Dermis blood vessel endothelial cell (primary cell): ENCODE measurements at regions not wholly inside any gene's neighbourhood (a gene's known extent, or its start where the extent isn't known, plus 50 kb on each side); places are given as distances from the start of the nearest gene placed in this dataset.

ENCODE experiments used
- DNase-seq: peaks from one replicate; pipeline ENCODE4 v3.0.0; 2010

GRCh38 chr10:78850644-78851435 is 217.9 kb upstream of the ZMIZ1 start:
- no peak for DNase-seq

GRCh38 chr10:78851647-78852046 is 217.1 kb upstream of the ZMIZ1 start:
- no peak for DNase-seq

- DNase-seq, result peak; percentile 49
Measured at GRCh38 chr10:78852466-78853240, 216.1 kb upstream of the ZMIZ1 start.

- DNase-seq, result no peak
Measured at GRCh38 chr10:78853864-78854263, 214.9 kb upstream of the ZMIZ1 start.

GRCh38 chr10:78856421-78856820 is 212.3 kb upstream of the ZMIZ1 start:
- no peak for DNase-seq

GRCh38 chr10:78857193-78857592 is 211.6 kb upstream of the ZMIZ1 start:
- no peak for DNase-seq

GRCh38 chr10:78859266-78859665 is 209.5 kb upstream of the ZMIZ1 start:
- no peak for DNase-seq

GRCh38 chr10:78859769-78860168 is 209.0 kb upstream of the ZMIZ1 start:
- no peak for DNase-seq

GRCh38 chr10:78860260-78860914 is 208.4 kb upstream of the ZMIZ1 start:
- no peak for DNase-seq

- no peak for DNase-seq
Measured at GRCh38 chr10:78861529-78862327, 207.0 kb upstream of the ZMIZ1 start.

- DNase-seq, result peak; percentile 24
Measured at GRCh38 chr10:78862328-78862640, 206.5 kb upstream of the ZMIZ1 start.

- DNase-seq, result no peak
Measured at GRCh38 chr10:78863140-78863905, 205.4 kb upstream of the ZMIZ1 start.

GRCh38 chr10:78863906-78864239 is 204.9 kb upstream of the ZMIZ1 start:
- no peak for DNase-seq

GRCh38 chr10:78864761-78865537 is 203.8 kb upstream of the ZMIZ1 start:
- no peak for DNase-seq

GRCh38 chr10:78865538-78865875 is 203.3 kb upstream of the ZMIZ1 start:
- no peak for DNase-seq

- DNase-seq, result no peak
Measured at GRCh38 chr10:78865931-78866717, 202.6 kb upstream of the ZMIZ1 start.

GRCh38 chr10:78866731-78867554 is 201.8 kb upstream of the ZMIZ1 start:
- DNase-seq, result no peak

- no peak for DNase-seq
Measured at GRCh38 chr10:78867555-78867939, 201.2 kb upstream of the ZMIZ1 start.

GRCh38 chr10:78868048-78868447 is 200.7 kb upstream of the ZMIZ1 start:
- no peak for DNase-seq

- no peak for DNase-seq
Measured at GRCh38 chr10:78868456-78868855, 200.3 kb upstream of the ZMIZ1 start.
